ENCODE measurements at regions not wholly inside any gene's neighbourhood (a gene's known extent, or its start where the extent isn't known, plus 50 kb on each side); places are given as distances from the start of the nearest gene placed in this dataset.

DNA sequence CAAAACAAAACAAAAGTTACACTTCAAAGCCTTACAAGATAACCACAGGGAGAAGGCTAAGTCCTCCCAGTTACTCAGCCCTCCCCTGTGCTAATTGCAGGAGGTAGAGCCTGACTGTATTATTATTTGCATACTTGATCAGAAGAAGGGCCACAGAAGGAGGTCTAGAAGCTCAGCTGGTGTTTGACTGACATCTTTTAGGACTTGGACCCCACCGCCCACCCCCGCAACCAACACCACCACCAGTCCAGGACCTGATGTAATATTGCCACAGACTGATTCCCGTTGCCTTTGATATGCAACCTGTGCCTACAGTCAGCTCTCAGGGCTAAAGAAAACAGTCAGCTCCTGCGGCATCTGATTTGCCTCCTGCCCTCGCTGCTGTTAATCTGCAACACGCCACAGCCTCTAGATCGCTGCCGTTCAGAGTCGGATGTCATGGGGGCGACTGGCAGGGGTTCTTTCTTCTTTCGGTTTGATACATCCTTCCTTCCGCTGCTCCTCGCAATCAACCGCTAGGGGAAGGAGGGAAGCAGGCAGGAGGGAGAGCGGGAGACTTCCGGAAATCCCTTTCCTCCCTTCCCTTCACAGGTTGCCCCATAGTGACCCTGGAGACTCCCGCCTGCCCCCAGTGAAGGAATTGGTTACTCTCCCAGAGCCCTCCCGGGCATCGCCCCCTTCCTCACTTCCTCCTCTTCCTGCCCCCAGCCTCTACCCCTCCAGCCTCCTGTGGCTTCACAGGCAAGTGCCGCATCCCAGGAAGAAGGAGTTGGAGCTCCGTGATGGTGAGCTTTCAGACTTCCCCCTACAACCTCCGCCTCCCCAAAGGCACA lies 90.5 kb upstream of the SOX9 start:
- Mint-ChIP-seq H3K27ac (no peak overlapping the region), H3K9me3 (no peaks in the 10 kb centered on the region), H3K27me3 (peaks cover 3% of the 10 kb centered on the region), H3K4me1 (ENCODE audit: low read depth) (peaks cover 18% of the 10 kb centered on the region), H3K4me3 (peak overlapping the region; percentile 59), H3K36me3 (ENCODE audit: low read depth) (no peaks in the 10 kb centered on the region)
- CTCF ChIA-PET, result interaction anchor here (0.8 kb wide), 1 partner anchor 13 kb away, joined by 3 read pairs; no protein-coding TSS in a partner anchor
- peak; percentile 61 for ATAC-seq
- POLR2A ChIA-PET, result no interaction called here
- peak; percentile 48 for DNase-seq
- TF ChIP-seq, protein P1, sequence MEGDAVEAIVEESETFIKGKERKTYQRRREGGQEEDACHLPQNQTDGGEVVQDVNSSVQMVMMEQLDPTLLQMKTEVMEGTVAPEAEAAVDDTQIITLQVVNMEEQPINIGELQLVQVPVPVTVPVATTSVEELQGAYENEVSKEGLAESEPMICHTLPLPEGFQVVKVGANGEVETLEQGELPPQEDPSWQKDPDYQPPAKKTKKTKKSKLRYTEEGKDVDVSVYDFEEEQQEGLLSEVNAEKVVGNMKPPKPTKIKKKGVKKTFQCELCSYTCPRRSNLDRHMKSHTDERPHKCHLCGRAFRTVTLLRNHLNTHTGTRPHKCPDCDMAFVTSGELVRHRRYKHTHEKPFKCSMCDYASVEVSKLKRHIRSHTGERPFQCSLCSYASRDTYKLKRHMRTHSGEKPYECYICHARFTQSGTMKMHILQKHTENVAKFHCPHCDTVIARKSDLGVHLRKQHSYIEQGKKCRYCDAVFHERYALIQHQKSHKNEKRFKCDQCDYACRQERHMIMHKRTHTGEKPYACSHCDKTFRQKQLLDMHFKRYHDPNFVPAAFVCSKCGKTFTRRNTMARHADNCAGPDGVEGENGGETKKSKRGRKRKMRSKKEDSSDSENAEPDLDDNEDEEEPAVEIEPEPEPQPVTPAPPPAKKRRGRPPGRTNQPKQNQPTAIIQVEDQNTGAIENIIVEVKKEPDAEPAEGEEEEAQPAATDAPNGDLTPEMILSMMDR (IDR thresholded peaks at IDR 0.05), result no peak
- intact Hi-C loops (cut with micrococcal nuclease), result no loop called here

DNA sequence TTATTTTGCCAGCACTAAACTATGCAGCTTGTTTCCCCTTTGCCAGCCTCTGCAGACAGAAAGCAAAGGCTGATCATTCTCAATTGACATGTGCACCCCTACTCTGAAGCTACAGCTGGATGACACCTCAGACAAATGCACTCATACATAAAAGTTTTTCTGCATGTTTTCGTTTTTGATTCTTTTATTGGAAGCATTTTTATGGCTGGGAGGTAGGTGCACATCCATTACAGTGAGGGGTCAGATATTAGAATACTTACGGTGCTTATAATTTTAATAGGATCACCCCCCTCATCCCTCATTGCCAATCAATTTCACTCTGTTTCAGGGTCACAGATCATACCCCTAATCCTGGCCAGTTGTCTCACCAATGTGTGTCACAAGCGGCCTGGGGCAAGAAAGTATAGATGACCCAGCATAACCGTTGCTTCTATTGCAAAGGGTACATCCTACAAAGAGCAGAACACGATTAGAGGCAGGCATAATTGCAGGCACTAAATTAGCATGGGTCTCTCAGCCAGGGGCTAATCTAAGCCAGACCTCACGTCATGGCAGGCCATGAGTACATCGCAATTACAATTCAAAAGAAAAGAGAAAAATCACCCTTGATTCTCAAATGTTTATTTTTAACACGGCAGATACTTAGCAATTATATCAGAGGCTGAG lies 89.5 kb upstream of the SOX9 start:
- H3K4me3 Mint-ChIP-seq, result no peak overlapping the region
- ChIA-PET POLR2A (no interaction called here), CTCF (interaction anchor here (0.8 kb wide), 1 partner anchor 12 kb away, joined by 3 read pairs; no protein-coding TSS in a partner anchor)
- TF ChIP-seq, protein P1 (IDR thresholded peaks at IDR 0.05), result no peak
- intact Hi-C loops (cut with micrococcal nuclease), result no loop called here
- H3K9me3 Mint-ChIP-seq, result no peaks in the 10 kb centered on the region
- no peak overlapping the region for H3K27ac Mint-ChIP-seq
- H3K4me1 Mint-ChIP-seq (ENCODE audit: low read depth), result peaks cover 18% of the 10 kb centered on the region
- H3K27me3 Mint-ChIP-seq, result peaks cover 3% of the 10 kb centered on the region
- DNase-seq (no peak), ATAC-seq (no peak)
- no peaks in the 10 kb centered on the region for H3K36me3 Mint-ChIP-seq (ENCODE audit: low read depth)

DNA sequence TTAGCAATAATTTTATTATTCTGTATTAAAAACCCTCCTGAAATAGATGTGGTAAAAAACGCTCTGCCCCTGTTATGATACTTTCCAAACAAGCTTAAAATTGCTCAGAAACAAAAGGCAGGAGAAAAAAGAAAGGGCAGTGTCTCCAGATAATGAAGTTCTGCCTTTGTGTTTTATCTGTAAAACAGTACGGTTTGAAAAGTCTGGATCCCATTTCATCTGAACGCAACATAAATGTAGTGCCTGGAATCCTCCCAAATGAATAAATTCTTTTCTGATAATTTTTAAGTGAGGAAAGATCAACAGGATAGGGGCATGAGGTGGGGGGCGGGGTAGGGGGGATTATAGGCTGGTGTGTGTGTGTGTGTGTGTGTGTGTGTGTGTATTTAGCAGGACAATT lies 87.5 kb upstream of the SOX9 start:
- POLR2A ChIA-PET, result no interaction called here
- intact Hi-C loops (cut with micrococcal nuclease), result no loop called here
- Mint-ChIP-seq H3K27me3 (peaks cover 3% of the 10 kb centered on the region), H3K4me1 (ENCODE audit: low read depth) (peaks cover 18% of the 10 kb centered on the region), H3K4me3 (no peak overlapping the region), H3K9me3 (no peaks in the 10 kb centered on the region), H3K36me3 (ENCODE audit: low read depth) (no peaks in the 10 kb centered on the region), H3K27ac (no peak overlapping the region)
- CTCF ChIA-PET, result no interaction called here
- TF ChIP-seq, protein P1 (IDR thresholded peaks at IDR 0.05), result no peak
- ATAC-seq (no peak), DNase-seq (no peak)

DNA sequence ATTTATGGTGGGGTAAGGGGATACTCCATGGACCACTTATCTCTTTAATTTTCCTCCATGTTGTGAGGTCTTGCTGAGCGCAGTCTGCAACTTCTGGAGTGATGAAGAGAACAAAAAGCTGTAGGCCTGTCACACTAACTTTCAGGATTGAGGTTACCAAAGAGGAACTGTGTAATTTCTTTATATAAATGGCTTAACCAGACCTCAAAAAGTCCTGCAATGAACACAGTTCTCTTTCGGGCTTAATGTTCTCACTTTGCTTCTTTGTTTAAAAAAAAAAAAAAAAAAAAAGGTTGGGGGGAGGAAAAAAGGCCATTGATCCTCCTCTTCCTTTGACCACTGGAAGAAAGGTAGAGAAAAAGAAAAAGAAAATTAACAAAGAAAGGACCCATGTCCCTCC lies 86.8 kb upstream of the SOX9 start:
- intact Hi-C loops (cut with micrococcal nuclease), result no loop called here
- H3K4me1 Mint-ChIP-seq (ENCODE audit: low read depth), result peaks cover 17% of the 10 kb centered on the region
- no peak overlapping the region for H3K4me3 Mint-ChIP-seq

More for the DNA sequence above, 86.8 kb upstream of the SOX9 start:
- POLR2A ChIA-PET, result no interaction called here
- DNase-seq (no peak), ATAC-seq (no peak)
- Mint-ChIP-seq H3K36me3 (ENCODE audit: low read depth) (no peaks in the 10 kb centered on the region), H3K27ac (no peak overlapping the region), H3K9me3 (no peaks in the 10 kb centered on the region), H3K27me3 (no peaks in the 10 kb centered on the region)
- TF ChIP-seq, protein P1 (IDR thresholded peaks at IDR 0.05), result no peak
- CTCF ChIA-PET, result no interaction called here

Measured in activated CD8-positive, alpha-beta T cell treated with anti-CD3 and anti-CD28 coated beads for 36 hours (primary cell).